Progenitor cell of endocrine pancreas (in vitro differentiated cells): ENCODE measurements at regions not wholly inside any gene's neighbourhood (a gene's known extent, or its start where the extent isn't known, plus 50 kb on each side); places are given as distances from the start of the nearest gene placed in this dataset.

Experiments used
- DNase-seq: peaks from one replicate; pipeline ENCODE4 v3.0.0; 2021; ENCODE audit warnings: low spot score; ENCODE audit not compliant: unreplicated experiment
- H3K27ac Mint-ChIP-seq: 2 replicates; pipeline ENCODE4 v1.8.0; 2021; ENCODE audit warnings: mild to moderate bottlenecking, moderate library complexity, mixed read lengths
- H3K27me3 Mint-ChIP-seq: 2 replicates; pipeline ENCODE4 v1.8.0; 2021; ENCODE audit warnings: mixed read lengths
- H3K36me3 Mint-ChIP-seq: 2 replicates; pipeline ENCODE4 v1.8.0; 2022; ENCODE audit warnings: mixed read lengths; ENCODE audit not compliant: insufficient read depth
- H3K4me1 Mint-ChIP-seq: 2 replicates; pipeline ENCODE4 v1.8.0; 2021; ENCODE audit warnings: low read depth, mixed read lengths
- H3K4me3 Mint-ChIP-seq: 2 replicates; pipeline ENCODE4 v1.8.0; 2021; ENCODE audit warnings: low read depth, mild to moderate bottlenecking, moderate library complexity, mixed read lengths
- H3K9me3 Mint-ChIP-seq: 2 replicates; pipeline ENCODE4 v1.8.0; 2021; ENCODE audit warnings: low read depth, mixed read lengths
- TF ChIP-seq, protein P1 (sequence below): fragments of 200-600 bp; sonication (generic); IDR thresholded peaks from one replicate; pipeline ENCODE4 v1.5.0; 2021; ENCODE audit warnings: antibody characterized with exemption, mild to moderate bottlenecking; ENCODE audit not compliant: unreplicated experiment

- H3K4me1 Mint-ChIP-seq: peaks cover 3% of the 10 kb centered on the region
- no peak overlapping the region for H3K27ac Mint-ChIP-seq
- H3K9me3 Mint-ChIP-seq: no peaks in the 10 kb centered on the region
- TF ChIP-seq, protein P1, sequence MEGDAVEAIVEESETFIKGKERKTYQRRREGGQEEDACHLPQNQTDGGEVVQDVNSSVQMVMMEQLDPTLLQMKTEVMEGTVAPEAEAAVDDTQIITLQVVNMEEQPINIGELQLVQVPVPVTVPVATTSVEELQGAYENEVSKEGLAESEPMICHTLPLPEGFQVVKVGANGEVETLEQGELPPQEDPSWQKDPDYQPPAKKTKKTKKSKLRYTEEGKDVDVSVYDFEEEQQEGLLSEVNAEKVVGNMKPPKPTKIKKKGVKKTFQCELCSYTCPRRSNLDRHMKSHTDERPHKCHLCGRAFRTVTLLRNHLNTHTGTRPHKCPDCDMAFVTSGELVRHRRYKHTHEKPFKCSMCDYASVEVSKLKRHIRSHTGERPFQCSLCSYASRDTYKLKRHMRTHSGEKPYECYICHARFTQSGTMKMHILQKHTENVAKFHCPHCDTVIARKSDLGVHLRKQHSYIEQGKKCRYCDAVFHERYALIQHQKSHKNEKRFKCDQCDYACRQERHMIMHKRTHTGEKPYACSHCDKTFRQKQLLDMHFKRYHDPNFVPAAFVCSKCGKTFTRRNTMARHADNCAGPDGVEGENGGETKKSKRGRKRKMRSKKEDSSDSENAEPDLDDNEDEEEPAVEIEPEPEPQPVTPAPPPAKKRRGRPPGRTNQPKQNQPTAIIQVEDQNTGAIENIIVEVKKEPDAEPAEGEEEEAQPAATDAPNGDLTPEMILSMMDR: no peak
- no peaks in the 10 kb centered on the region for H3K36me3 Mint-ChIP-seq
- H3K27me3 Mint-ChIP-seq: no peaks in the 10 kb centered on the region
- no peak overlapping the region for H3K4me3 Mint-ChIP-seq
- no peak for DNase-seq
Observed at GRCh38 chr4:60366661-60367060, 833.5 kb upstream of the ADGRL3 start.

DNA sequence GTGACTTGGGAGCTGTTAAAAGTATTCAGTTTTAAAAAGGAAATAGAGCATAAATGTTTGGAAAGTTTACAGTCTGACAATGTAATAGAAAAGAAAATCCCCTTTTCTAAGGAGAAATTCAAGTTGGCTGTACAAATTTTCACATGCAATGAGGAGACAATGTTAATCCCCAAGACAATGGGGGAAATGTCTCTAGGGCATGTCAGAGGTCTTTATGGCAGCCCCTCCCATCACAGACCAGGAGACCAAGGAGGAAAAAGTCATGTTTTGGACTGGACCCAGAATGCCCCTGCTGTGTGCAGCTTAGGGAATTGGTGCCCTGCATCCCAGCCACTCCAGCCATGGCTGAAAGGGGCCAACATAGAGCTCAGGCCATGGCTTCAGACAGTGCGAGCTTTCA lies 831.1 kb upstream of the ADGRL3 start:
- no peak for DNase-seq
- Mint-ChIP-seq H3K36me3 (no peaks in the 10 kb centered on the region), H3K27ac (no peak overlapping the region), H3K4me3 (no peak overlapping the region), H3K27me3 (no peaks in the 10 kb centered on the region), H3K9me3 (no peaks in the 10 kb centered on the region), H3K4me1 (peaks cover 3% of the 10 kb centered on the region)
- TF ChIP-seq, protein P1: no peak

- Mint-ChIP-seq H3K27me3 (no peaks in the 10 kb centered on the region), H3K27ac (no peak overlapping the region), H3K9me3 (no peaks in the 10 kb centered on the region), H3K4me3 (no peak overlapping the region), H3K36me3 (no peaks in the 10 kb centered on the region), H3K4me1 (no peaks in the 10 kb centered on the region)
- DNase-seq: no peak
- TF ChIP-seq, protein P1: no peak
Observed at GRCh38 chr4:60378010-60378409, 822.1 kb upstream of the ADGRL3 start.

- no peak overlapping the region for H3K4me3 Mint-ChIP-seq
- peaks cover 3% of the 10 kb centered on the region for H3K9me3 Mint-ChIP-seq
- no peaks in the 10 kb centered on the region for H3K36me3 Mint-ChIP-seq
- no peak overlapping the region for H3K27ac Mint-ChIP-seq
- no peak for DNase-seq
- TF ChIP-seq, protein P1: no peak
- no peaks in the 10 kb centered on the region for H3K4me1 Mint-ChIP-seq
- no peaks in the 10 kb centered on the region for H3K27me3 Mint-ChIP-seq
Observed at GRCh38 chr4:60384516-60384915, 815.6 kb upstream of the ADGRL3 start.

DNA sequence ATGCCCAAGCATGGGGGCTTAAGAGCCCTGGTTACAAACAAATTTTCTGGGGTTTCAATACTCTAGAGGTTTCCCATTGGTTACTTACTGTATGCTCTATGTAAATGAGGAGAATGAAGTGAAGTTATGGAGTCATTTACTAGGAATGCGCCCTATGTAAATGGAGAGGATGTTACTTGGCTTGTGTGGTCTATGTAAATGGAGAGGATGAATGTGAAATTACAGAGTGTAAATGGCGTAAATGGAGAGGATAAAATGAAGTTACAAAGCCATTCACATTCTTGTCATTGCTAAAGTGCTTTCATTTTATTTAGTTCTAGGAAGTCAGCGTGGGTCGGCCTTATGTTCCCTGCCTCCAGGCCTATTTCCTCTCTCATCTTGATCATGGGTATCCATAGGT lies 810.5 kb upstream of the ADGRL3 start:
- Mint-ChIP-seq H3K4me1 (no peaks in the 10 kb centered on the region), H3K9me3 (peaks cover 10% of the 10 kb centered on the region), H3K27ac (no peak overlapping the region), H3K27me3 (no peaks in the 10 kb centered on the region), H3K4me3 (no peak overlapping the region), H3K36me3 (peaks cover 1% of the 10 kb centered on the region)
- DNase-seq: no peak
- TF ChIP-seq, protein P1: no peak
